ENCODE measurements at regions not wholly inside any gene's neighbourhood (a gene's known extent, or its start where the extent isn't known, plus 50 kb on each side); places are given as distances from the start of the nearest gene placed in this dataset.

- no peak for DNase-seq
- no peaks in the 10 kb centered on the region for H3K27me3 ChIP-seq
- no peaks in the 10 kb centered on the region for H3K9me3 ChIP-seq
- no peak overlapping the region for H3K4me3 ChIP-seq
- H3K36me3 ChIP-seq = no peaks in the 10 kb centered on the region
Observed at GRCh38 chr3:70899816-70900215, 587.4 kb upstream of the MDFIC2 start.

DNA sequence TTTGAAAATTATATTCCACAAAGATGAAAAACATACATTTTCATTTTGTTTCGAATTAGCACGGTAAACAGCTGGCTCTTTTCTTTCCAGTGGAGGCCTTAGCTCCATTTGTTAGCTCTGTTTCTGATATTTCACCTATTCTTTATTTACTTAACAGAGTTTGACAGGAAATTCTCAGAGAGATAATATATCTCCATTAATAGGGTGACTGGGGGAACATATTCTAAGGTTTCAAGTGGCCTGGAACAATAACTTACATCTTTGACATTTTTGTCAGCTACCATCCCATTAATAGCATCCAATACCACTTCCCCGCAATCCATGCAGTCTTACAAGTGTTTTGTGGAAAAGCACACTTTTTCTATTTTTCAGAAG is 577.6 kb upstream of the MDFIC2 start:
- Histone ChIP-seq H3K36me3 (no peaks in the 10 kb centered on the region), H3K9me3 (no peaks in the 10 kb centered on the region), H3K4me3 (no peak overlapping the region), H3K27me3 (no peaks in the 10 kb centered on the region)
- no peak for DNase-seq

GRCh38 chr3:70889162-70890019 is 577.0 kb upstream of the MDFIC2 start:
- no peaks in the 10 kb centered on the region for H3K36me3 ChIP-seq
- H3K9me3 ChIP-seq = no peaks in the 10 kb centered on the region
- H3K4me3 ChIP-seq = no peak overlapping the region
- no peak for DNase-seq
- no peaks in the 10 kb centered on the region for H3K27me3 ChIP-seq

DNA sequence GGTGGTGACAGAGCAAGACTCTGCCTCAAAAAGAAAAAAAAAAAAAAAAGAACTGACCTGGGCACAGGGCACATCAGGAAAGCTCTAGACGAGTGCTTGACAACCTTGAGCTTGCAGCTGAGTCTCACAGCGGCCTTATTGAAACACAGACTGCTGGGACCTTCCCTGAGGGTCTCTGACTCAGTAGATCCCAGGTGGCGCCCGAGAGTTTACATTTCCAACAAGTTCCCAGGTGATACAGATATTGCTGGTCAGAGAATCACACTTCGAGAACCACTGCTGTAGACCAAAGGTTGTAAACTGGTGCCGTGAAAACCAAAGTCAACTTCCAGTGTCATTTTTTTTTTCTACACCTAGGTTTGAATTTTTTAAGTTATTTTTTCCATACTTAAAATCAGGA is 573.2 kb upstream of the MDFIC2 start:
- Histone ChIP-seq H3K27me3 (no peaks in the 10 kb centered on the region), H3K36me3 (no peaks in the 10 kb centered on the region), H3K4me3 (no peak overlapping the region), H3K9me3 (no peaks in the 10 kb centered on the region)
- no peak for DNase-seq

DNA sequence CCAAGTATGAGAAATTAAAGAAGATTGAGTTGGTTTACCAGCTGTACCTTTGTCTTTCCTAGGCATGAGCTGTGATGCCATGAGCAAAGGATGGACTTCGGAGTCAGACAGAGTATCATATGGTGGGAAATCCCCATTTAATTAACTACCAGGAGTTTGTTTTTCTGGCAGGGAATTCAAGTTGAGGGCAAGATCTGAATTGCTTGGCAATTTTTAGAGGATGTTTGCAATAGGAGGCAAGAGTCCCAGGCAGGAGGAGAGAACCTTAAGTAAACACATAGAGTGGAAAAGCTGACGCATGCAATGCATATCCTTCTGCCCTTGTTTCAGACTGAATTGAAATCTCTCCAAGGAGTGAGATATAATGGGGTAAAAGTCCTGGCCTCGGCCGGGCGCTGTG is 569.7 kb upstream of the MDFIC2 start:
- no peaks in the 10 kb centered on the region for H3K9me3 ChIP-seq
- DNase-seq = no peak
- no peaks in the 10 kb centered on the region for H3K27me3 ChIP-seq

DNA sequence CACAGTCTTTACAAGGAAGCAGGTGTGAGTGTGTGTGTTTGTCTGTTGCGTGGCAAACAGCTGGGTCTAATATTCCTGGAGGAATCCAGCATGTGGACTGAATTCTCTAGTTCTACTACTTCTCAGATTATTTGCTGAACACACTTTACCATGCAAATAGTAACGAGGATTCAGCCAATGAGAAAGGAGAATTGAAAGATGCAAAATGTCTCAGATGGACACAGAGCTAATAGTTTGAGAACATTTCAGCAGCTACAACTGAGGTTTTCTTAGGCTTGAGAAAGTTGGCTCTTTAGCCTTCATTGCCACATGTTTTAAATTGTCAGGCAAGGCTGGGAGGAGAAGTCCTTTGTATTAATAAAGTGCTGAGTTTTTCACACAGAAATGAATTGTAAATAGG is 568.0 kb upstream of the MDFIC2 start:
- no peak for DNase-seq
- H3K27me3 ChIP-seq = no peaks in the 10 kb centered on the region
- H3K36me3 ChIP-seq = no peaks in the 10 kb centered on the region
- no peak overlapping the region for H3K4me3 ChIP-seq
- H3K9me3 ChIP-seq = no peaks in the 10 kb centered on the region

More for the DNA sequence above, 569.7 kb upstream of the MDFIC2 start:
- no peak overlapping the region for H3K4me3 ChIP-seq
- H3K36me3 ChIP-seq = no peaks in the 10 kb centered on the region

- no peak for DNase-seq
- H3K4me3 ChIP-seq = no peak overlapping the region
- no peaks in the 10 kb centered on the region for H3K36me3 ChIP-seq
- H3K27me3 ChIP-seq = no peaks in the 10 kb centered on the region
- no peaks in the 10 kb centered on the region for H3K9me3 ChIP-seq
Observed at GRCh38 chr3:70876154-70876553, 563.7 kb upstream of the MDFIC2 start.

GRCh38 chr3:70874196-70874595 is 561.8 kb upstream of the MDFIC2 start:
- Histone ChIP-seq H3K36me3 (no peaks in the 10 kb centered on the region), H3K4me3 (no peak overlapping the region), H3K9me3 (no peaks in the 10 kb centered on the region), H3K27me3 (no peaks in the 10 kb centered on the region)
- no peak for DNase-seq

- Histone ChIP-seq H3K27me3 (no peaks in the 10 kb centered on the region), H3K4me3 (no peak overlapping the region), H3K9me3 (no peaks in the 10 kb centered on the region), H3K36me3 (no peaks in the 10 kb centered on the region)
- DNase-seq = no peak
Observed at GRCh38 chr3:70873686-70874085, 561.2 kb upstream of the MDFIC2 start.

DNA sequence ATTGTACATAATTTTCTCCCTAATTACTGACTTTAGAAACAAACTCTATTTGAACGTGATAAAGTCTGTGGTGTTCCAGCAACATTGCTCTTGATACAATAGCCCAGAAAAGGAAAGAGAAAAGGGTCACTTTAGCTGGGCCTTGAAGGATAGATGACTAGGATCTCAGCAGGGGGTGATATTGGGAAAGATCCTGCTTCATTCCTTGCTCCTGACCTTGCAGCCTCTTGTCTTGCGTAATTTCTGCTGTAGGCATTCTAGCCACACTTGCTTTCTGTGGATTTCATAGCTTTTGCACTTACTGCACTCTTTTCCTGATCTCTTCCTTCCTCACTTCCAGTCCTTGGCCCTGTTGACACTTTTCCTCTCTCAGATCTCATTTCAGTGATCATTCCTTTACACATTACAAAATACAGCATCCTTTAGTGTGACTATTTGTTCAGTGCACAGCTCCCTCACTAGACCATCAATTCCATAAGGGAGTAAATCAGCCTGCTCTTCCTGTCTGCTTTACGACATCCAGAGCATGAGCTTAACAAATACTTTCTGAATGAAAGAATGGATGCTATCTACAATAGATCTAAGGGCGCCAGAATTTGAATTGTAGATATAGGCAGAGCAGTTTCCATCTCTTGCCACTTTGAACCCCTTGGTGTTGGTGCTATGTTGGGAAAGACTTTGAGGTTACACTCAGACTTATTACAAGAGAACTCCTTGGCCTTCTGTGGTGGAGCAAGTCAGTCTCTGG is 559.6 kb upstream of the MDFIC2 start:
- H3K27me3 ChIP-seq = no peaks in the 10 kb centered on the region
- H3K9me3 ChIP-seq = no peaks in the 10 kb centered on the region
- no peaks in the 10 kb centered on the region for H3K36me3 ChIP-seq
- no peak for DNase-seq
- no peak overlapping the region for H3K4me3 ChIP-seq

- Histone ChIP-seq H3K4me3 (no peak overlapping the region), H3K27me3 (no peaks in the 10 kb centered on the region), H3K9me3 (no peaks in the 10 kb centered on the region), H3K36me3 (no peaks in the 10 kb centered on the region)
- no peak for DNase-seq
Observed at GRCh38 chr3:70870576-70870975, 558.1 kb upstream of the MDFIC2 start.

DNA sequence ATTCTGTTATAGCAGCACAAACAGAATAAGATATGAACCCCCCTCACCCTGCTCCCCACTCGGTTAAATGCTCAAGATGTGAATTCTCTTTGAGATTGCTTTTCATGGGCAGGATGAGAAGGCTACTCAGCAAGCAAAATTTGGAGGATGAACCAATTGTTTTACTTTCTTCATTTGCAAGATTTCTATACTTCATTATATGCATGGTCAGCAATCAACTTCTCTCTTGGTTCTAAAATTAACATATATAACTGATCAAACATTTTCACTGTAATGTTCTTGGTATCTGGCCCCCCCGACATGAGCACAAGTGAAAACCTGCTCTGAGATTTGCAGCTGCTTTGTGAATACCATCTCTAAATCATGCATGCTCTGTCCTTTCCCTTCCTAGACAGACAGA is 556.1 kb upstream of the MDFIC2 start:
- DNase-seq = no peak
- Histone ChIP-seq H3K4me3 (no peak overlapping the region), H3K9me3 (no peaks in the 10 kb centered on the region), H3K36me3 (no peaks in the 10 kb centered on the region), H3K27me3 (no peaks in the 10 kb centered on the region)

- no peaks in the 10 kb centered on the region for H3K36me3 ChIP-seq
- H3K4me3 ChIP-seq = no peak overlapping the region
- no peaks in the 10 kb centered on the region for H3K9me3 ChIP-seq
- no peaks in the 10 kb centered on the region for H3K27me3 ChIP-seq
- DNase-seq = no peak
Observed at GRCh38 chr3:70863049-70863448, 550.6 kb upstream of the MDFIC2 start.

DNA sequence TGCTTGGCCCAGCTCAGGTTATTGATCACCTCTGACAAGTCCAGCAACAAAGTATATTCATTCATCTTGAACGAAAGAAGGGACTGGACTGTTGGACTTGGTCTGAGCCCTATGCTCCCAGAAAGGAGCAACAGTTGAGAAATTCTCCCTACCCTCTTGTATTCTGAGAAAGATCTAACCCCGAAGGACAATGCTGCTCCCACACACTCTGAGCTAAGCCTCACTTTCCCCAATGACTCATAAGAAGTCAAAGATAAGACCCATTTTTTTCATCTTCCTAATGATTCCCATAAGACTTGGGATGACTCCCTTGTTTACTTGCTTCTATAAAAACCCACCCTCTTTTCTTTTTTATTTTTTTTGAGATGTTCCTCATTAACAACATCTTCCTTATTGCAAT is 549.4 kb upstream of the MDFIC2 start:
- H3K36me3 ChIP-seq = no peaks in the 10 kb centered on the region
- H3K27me3 ChIP-seq = no peaks in the 10 kb centered on the region
- no peaks in the 10 kb centered on the region for H3K9me3 ChIP-seq
- DNase-seq = no peak
- H3K4me3 ChIP-seq = no peak overlapping the region

GRCh38 chr3:70861234-70861633 is 548.8 kb upstream of the MDFIC2 start:
- DNase-seq = no peak
- no peaks in the 10 kb centered on the region for H3K27me3 ChIP-seq
- no peak overlapping the region for H3K4me3 ChIP-seq
- H3K9me3 ChIP-seq = no peaks in the 10 kb centered on the region
- H3K36me3 ChIP-seq = no peaks in the 10 kb centered on the region

DNA sequence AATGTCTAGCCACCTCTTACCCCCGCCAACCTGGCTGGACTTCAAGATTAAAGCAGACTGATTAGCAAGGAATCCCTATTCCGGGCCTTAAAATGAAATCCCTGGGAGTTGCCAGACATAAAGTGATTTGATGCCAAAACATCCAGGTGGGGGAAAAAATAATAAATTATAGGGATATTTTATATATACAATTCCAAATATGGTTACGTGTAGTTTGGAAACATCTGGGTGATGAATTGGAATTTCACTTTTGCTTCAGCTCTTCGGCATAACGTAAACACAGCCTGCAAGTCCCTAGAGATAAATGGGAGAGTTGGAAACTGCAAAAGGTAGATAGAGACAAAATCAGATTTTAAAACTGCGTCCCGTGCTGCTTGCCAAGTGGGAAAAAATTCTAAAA is 545.5 kb upstream of the MDFIC2 start:
- no peak for DNase-seq
- Histone ChIP-seq H3K36me3 (no peaks in the 10 kb centered on the region), H3K27me3 (no peaks in the 10 kb centered on the region), H3K4me3 (no peak overlapping the region), H3K9me3 (no peaks in the 10 kb centered on the region)

DNA sequence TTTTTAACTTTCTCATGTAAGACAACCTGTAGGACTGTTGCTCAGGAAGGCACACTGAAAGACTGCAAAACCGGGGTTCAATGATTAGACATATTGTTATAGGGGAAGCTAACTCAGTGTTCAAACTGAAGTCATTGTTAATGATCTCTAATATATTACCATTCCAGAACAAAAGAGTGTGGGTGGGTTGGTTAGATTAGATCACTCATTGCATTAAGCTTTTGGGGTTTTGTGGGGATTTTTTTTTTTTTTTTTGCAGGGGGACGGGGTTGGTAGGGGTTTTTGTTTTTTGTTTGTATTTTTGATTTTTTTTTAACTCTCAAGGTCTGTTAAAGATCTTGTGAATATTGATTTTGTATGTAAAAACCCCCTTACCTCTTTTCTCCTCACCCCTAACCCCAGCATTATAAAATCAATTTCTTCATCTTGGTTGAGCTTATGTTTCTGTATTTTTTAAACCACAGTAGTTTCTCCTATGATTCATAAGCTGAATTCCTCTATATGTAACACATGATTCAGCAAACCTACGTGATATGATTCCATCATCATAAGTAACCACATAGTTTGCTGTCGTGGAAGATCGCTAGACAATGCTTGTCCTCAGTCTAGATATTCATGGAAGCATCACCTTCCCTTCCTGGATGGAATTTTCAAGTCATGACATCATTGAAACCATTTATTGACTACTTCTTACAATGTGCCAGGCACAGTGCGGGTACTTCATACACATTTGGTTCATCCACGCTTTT is 544.1 kb upstream of the MDFIC2 start:
- Histone ChIP-seq H3K4me3 (no peak overlapping the region), H3K36me3 (no peaks in the 10 kb centered on the region), H3K9me3 (no peaks in the 10 kb centered on the region), H3K27me3 (no peaks in the 10 kb centered on the region)
- DNase-seq = no peak
